Inflammatory macrophage (primary cell): ENCODE measurements at regions not wholly inside any gene's neighbourhood (a gene's known extent, or its start where the extent isn't known, plus 50 kb on each side); places are given as distances from the start of the nearest gene placed in this dataset.
"Not testable (repeated sequence)": the region's sequence is repeated elsewhere in the genome, so short reads cannot be mapped to it uniquely, and the experiment has no call there.

Source experiments
- DNase-seq, 2 donors: peaks; one replicate each; pipeline ENCODE4 v3.0.0-alpha.2; 2020 to 2022

DNA sequence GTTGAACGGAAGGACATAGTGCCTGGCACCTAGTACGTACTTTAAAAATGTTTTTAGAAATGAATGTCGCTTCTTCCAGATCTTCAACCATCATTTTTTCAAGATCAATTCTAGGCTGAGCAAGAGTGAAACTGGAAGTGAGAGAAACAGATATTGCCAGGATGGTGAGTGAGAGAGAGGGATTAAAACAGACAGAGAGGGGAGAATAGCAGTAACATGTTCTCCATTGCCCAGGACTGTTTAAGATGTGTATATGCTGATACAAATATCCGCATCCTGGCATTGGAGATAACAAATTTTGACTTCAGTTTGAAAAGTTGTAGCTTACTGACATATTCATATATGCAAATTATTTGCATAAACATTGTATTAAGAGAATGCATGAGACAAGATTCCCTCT lies 1156.1 kb downstream of the TBL1XR1 start:
- no peak for DNase-seq

DNA sequence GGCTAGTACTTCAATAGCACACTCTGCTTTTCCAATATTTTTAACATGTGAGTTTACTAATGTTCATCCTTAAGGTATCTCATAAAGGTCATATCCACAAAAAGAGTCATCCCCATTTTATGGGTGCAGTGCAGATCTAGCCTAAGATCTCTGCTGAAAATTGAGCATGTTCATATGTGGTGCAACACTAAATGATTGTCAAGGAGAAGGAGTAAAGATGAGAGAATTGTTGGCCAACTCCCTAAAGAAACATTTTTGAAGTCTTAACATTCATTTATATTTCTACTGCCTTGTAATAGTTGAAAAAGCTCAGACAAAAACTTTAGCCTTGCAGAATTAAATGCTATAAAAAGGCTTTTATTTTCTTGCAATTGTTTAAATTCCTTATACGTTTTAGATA lies 1159.6 kb downstream of the TBL1XR1 start:
- DNase-seq = no peak

DNA sequence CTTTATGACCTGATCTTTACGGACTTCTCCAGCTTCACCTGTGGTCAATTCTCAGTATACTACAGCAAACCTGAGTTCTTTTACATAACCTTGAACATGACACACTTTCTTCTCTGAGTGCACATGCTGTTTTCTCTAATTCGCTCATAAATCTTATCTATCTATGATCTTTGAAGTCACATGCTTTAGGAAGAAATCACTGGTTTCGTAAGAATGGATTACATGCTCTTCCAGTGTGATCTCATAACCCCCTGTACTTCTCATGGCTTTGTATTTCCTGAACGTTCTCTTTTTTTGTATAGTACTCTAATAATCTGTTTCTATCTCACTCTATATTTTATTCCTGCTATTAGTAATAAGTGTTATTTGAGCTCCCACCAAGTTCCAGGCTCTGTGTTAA lies 1165.2 kb downstream of the TBL1XR1 start:
- no peak for DNase-seq

DNA sequence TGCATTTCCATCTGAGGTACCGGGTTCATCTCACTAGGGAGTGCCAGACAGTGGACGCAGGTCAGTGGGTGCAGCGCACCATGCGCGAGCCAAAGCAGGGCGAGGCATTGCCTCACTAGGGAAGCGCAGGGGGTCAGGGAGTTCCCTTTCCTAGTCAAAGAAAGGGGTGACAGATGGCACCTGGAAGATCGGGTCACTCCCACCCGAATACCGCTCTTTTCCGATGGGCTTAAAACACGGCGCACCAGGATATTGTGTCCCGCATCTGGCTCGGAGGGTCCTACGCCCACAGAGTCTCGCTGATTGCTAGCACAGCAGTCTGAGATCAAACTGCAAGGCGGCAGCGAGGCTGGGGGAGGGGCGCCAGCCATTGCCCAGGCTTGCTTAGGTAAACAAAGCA lies 1157.1 kb downstream of the NAALADL2 start:
- not testable (repeated sequence) for DNase-seq

DNA sequence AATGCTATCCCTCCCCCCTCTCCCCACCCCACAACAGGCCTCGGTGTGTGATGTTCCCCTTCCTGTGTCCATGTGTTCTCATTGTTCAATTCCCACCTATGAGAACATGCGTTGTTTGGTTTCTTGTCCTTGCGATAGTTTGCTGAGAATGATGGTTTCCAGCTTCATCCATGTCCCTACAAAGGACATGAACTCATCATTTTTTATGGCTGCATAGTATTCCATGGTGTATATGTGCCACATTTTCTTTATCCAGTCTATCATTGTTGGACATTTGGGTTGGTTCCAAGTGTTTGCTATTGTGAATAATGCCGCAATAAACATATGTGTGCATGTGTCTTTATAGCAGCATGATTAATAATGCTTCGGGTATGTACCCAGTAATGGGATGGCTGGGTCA lies 1156.1 kb downstream of the NAALADL2 start:
- DNase-seq = not testable (repeated sequence)

DNA sequence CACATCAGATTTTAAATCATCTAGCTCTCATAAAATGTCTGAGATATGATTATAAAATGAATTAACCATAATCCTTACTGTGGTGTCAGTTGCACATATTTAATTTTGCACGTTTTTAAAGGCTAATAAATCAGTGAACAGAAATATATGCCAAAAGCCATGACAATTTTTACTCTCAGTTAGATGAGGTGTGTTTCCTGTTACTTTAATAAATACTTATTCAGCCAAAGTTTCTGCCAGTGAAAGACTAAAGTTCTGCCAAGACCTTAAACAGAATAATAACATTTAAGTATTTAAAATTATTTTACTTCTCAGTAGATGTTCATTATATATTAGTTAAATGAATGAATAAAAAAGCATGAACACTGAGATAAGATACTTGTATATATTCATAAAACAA lies 1150.1 kb downstream of the NAALADL2 start:
- DNase-seq = no peak

DNA sequence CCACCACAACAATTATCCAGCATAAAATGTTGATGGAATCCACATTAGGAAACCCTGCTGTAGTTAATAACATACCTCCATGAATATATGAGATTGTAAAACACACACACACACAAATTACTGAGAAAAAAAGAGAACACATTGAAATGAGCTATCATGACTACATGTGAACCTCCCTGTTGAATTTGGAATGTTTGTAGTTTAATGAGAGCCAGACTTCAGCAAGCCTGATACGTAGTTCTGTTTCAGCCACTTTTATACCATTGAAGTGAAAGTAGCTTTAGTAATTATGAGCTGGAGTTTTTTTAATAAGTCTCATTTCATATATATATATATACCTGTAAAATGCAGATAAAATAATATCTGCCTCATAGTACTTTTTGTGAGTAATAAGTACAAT lies 1146.4 kb downstream of the NAALADL2 start:
- no peak for DNase-seq

DNA sequence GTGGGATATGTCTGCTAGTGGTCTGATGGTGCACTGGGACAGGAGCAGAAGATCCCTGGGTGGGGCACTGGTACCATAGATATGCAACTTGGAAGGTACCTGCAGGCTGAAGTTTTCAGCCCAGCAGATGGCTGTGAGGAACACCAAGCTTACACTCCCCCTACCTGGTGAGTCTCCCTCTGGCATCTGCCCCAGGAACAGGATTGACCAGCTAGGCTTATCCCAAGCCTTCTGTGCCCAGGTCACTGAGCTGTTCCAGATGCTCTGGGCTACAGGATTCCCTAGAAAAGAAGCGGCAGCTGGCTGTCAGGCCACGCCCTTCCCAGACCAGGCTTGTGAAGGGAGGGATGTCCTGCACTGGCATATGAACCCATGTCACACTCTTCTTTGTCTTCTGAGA lies 1130.0 kb downstream of the NAALADL2 start:
- DNase-seq = no peak

DNA sequence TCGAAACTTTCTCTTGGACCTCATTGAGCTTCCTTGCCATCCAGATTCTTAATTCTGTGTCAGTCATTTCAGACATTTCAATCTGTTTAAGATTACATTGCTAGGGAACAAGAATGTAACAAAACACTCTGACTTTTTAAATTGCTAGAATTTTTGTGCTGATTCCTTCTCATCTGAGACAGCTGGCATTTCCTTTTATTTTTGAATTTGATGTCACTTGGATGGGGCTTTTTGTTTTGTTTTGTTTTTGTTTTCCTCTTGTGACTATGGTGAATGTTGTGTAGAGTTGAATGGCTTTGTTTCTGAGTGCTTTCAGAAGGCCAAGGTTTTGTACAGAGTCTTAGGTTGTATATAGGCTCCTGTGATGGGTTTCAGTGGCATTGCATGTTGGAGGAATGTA lies 1129.3 kb downstream of the NAALADL2 start:
- DNase-seq = no peak

DNA sequence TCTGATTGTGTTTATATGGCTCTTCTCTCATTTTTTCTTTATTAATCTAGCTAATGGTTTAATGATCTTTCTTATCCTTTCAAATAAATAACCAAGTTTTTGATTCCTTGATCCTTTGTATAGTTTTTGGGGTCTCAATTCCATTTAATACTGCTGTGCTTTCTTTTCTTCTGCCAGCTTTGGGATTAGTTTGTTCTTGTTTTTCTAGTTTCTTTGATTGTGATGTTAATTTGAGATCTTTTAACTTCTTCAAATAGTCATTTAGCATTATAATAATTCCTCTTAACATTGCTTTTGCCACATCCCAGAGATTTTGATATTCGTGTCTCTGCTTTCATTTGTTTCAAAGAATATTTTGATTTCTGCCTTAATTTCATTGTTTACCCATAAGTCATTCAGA lies 1126.6 kb downstream of the NAALADL2 start:
- no peak for DNase-seq

DNA sequence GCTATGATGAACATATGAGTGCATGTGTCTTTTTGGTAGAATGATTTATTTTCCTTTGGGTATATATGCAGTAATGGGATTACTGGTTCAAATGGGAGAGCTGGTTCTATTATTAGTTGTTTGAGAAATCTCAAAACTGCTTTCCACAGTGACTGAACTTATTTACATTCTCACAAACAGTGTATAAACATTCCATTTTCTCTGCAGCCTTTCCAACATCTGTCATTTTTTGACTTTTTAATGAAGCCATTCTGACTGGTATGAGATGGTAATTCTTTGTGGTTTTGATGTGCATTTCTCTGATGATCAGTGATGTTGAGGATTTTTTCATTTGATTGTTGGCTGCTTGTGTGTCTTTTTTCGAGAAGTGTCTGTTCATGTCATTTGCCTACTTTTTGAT lies 1124.2 kb downstream of the NAALADL2 start:
- DNase-seq = no peak

DNA sequence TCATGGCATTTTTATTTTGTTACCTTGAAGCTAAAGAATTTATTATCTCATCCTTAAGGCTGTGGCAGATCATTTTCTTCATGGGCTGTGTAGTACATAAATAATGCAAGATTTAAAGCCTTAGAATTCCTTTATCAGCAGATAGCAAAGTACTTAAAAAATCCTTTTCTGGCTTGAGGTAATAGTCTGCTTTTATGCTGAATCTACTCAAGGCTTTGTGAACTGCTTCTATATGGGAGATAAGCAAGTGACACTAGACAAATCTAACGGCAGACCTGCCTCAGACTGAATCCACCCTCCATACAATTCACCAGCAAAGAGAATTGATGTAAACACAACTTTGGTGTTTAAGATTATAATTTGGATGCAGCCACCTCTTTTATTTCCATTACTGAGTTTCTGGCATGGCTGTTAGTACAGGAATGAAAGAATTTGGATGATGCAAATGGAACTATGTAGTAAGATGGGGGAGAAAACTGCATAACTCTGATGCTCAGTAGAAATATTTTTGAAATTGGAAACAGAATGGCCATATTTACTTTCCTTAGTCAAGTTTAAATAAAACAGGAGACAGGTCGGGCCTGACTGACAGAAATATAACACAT lies 1121.5 kb downstream of the NAALADL2 start:
- DNase-seq = no peak

DNA sequence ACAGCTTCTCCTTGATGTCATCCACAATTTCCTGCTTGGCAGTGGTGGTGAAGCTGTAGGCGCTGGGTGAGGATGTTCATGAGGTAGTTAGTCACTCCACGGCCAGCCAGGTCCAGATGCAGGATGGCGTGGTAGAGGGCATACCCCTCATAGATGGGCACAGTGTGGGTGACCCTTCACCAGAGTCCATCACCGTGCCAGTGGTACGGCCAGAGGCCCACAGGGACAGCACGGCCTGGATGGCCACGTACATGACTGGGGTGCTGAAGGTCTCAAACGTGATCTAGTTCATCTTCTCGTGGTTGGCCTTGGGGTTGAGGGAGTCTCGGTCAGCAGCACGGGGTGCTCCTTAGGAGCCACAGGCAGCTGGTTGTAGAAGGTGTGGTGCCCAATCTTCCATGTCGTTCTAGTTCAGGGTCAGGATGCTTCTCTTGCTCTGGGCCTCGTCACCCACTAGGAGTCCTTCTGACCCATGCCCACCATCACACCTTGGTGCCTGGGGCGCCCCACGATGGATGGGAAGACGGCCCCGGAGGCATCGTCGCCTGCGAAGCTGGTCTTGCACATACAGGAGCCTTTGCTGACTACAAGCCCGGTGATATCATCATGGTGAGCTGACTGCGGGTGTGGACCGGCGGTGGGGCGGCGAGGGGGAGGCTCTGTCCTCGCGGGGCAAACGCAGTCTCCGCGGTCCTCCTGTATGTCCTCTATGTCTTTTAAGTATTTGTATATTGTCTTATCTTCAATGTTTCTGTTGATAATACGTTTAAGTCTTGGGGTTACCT lies 1119.0 kb downstream of the NAALADL2 start:
- DNase-seq = no peak

DNA sequence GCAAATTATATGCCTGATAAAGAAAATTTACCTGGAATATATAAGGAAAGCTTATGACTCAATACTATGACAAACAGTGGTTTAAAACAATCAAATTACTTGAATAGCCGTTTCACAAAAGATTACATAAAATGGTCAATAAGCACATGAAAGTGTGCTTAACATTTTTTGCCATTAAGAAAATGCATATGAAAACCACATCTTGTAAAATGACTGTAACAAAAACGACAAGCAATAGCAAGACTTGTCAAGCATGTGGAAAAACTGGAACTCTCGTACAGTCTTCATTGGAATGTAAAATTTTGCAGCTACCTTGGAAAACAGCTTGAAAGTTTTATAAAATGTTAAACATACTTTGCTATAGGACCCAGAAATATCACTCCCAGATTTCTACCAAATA lies 1110.3 kb downstream of the NAALADL2 start:
- no peak for DNase-seq

DNA sequence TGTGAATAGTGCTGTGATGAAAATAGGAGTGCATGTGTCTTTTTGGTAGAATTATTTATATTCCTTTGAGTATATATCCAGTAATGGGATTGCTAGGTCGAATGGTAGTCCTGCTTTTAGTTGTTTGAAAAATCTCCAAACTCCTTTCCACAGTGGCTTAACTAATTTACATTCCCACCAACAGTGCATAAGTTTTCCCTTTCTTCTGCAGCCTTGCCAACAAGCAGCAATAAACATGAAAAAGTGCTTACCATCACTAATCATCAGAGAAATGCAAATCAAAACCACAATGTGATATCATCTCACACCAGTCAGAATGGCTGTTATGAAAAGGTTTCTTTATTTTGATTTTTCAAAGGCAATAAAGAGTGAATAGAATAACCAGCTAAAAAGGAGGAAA lies 1105.9 kb downstream of the NAALADL2 start:
- DNase-seq = no peak

DNA sequence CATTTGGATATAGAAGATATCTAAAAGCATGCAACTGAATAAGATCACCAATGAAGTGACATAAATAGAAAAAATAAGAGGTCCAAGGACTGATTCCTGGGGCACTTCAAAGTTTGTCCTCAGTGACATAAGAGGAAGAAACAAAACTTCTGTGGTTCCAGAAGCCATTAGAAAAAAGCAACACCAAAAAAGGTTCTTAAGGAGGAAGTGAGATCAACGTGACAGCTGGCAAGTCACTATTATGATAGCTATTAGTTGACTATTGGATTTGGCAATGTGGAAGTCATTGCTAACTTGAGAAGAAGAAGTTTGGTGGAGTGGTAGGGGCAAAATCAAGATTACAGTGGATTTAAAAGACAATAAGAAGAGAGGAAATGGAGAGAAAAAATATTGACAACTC lies 1098.3 kb downstream of the NAALADL2 start:
- no peak for DNase-seq

DNA sequence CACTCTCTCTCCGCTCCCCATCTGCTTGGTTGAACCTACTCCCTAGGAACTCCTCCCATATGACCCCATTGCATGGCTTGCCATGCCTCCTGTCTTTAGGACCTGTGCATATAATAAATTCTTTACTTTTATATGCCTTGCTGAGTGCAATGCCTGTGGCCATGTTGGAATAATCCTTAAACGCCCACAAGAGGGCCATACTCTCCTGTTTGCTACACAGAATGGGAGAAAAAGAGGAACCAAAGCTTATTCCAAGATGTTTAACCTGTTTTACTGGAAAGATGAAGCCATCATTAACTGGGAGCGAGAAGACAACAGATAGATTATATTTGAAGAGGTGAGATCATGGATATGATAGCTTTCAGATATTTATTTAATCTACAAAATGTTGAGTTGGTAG lies 1097.8 kb downstream of the NAALADL2 start:
- DNase-seq = no peak

DNA sequence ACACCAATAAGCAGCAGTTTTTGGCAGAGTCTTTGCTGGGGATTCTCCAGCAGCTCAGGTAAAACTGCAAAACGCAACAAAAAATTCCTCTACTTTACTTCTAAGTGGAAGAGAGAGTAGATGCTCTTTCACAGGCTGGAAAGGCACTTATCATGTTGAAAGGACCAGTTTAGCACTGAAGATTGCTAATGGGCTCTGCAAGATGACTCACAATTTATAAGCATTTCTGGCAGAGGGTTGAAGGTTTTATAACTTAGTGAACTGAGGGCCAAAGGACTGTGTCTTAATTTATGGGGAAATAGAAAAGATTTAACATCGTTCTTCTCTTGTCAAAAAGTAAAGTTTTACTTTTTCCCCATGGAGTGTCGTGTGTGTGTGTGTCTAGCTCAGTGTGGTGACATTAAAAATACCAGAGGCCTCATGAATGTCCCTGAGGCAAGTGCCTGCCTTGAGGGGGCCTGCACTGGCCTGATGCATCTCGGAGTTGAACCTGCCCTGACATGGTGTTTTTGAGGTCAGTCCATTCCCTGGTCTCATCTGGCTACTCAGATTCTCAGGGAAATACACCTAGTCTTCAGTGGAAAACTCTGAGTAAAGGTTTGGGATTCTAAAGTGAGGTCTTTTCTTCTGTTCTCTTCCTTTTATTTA lies 1092.0 kb downstream of the NAALADL2 start:
- no peak for DNase-seq

DNA sequence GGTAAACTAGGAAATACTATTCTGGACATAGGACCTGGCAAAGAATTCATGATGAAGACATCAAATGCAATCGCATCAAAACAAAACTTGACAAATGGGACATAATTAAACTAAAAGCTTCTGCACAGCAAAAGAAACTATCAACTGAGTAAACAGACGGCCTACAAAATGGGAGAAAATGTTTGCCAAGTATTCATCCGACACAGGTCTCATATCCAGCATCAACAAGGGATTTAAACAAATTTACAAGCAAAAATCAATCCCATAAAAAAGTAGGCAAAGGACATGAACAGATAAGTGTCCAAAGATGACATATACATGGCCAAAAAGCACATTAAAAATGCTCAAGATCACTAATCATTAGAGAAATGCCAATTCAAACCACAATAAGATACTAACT lies 1088.9 kb downstream of the NAALADL2 start:
- no peak for DNase-seq

DNA sequence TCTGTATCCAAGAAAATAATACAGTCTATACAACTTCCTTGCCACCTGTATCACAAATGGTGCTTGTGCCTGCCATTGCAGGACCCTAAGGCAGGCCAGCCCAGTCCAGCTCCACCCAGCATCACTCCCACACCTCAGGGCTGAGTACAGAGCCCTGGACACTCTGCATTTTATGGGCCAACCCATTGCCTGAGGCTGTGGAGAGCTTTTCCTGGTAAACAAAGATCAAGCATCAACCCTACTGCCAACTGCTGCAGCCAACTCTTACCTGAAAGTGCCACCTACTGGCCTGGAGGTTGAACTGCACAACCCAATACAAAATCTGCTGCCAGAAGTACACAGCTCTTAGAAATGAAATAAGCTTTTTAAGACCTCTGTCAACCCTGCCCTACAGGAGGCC lies 1082.2 kb downstream of the NAALADL2 start:
- peak in 1 of 2 donors; percentile 5 for DNase-seq

DNA sequence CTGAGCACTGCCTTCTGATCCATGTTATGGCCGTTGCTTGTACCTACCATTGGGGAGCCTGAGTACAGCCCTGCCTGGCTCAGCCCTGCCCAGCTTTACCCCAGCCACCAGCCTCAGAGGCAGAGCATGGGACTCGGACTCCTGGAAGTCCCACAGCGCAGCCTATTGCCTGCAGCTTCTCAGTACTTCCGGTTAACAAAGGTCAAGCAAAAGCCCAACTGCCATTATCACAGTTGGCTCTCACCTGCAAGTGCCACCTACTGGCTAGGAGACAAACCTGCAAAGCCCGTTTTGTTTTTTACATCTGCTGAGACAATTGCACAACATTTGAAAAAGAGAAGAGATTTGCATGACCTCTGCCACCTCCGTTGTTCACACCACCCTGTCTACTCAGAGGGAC lies 1081.7 kb downstream of the NAALADL2 start:
- DNase-seq = no peak

DNA sequence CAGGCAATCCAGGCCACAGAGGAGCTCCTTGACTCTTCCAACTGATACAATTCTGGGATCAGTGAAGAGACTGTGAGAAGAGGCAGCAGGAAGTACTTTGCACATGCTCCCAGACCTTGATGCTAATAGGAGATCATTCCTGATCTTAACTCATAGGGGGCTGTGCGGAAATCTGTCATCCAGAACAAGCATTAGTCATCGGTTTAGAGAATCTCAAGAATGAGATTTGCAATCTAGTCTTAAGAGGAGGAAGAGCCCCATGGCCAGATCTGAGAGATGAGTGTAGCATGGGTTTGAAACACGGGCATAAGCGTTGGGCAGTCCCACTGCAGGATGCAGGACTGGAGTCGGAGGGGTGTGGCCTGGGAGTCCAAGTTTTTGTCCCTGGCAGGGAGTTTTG lies 1081.1 kb downstream of the NAALADL2 start:
- DNase-seq = no peak

DNA sequence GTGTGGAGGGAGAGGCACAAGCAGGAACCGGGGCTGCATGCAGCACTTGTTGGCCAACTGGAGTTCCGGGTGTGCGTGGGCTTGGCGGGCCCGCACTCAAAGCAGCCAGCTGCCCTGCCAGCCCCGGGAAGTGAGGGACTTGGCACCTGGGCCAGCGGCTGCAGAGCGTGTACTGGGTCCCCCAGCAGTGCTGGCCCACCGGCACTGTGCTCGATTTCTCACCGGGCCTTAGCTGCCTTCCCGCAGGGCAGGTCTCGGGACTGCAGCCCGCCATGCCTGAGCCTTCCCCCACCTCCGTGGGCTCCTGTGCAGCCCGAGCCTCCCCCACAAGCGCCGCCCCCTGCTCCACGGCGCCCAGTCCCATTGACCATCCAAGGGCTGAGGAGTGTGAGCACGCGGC lies 1078.2 kb downstream of the NAALADL2 start:
- DNase-seq = not testable (repeated sequence)

DNA sequence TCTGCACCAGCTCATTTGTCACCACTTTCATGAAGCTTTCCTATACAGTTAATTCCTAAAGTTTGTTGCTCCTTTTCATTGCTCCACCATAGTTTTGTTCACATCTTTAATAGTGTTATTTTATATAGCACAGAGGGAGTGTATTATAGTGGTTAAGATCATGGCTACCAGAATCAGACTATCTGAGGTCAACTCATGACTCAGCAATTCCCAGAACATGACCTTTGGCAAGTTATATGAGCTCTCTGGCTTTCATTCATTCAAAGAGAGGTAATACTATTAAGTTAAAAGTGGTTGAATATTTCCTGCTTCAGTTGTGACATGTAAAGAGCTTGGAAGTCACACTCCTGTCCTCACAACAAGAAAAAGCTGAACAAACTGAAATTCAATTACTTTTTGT lies 1073.5 kb downstream of the NAALADL2 start:
- no peak for DNase-seq
